Mesodermal cell (in vitro differentiated cells): ENCODE measurements at regions not wholly inside any gene's neighbourhood (a gene's known extent, or its start where the extent isn't known, plus 50 kb on each side); places are given as distances from the start of the nearest gene placed in this dataset.

Experiments used
- H3K27ac ChIP-seq: 2 replicates; pipeline ENCODE4 v1.7.0; 2013; ENCODE audit warnings: mild to moderate bottlenecking, low read depth, low read length, moderate library complexity; ENCODE audit not compliant: severe bottlenecking
- H3K36me3 ChIP-seq: 2 replicates; pipeline ENCODE4 v1.7.1; 2013; ENCODE audit warnings: mild to moderate bottlenecking, low read length, moderate library complexity; ENCODE audit not compliant: control insufficient read depth, insufficient read depth
- H3K4me1 ChIP-seq: one replicate; pipeline ENCODE4 v1.7.1; 2013; ENCODE audit warnings: mild to moderate bottlenecking, low read length; ENCODE audit not compliant: insufficient read depth, control insufficient read depth, poor library complexity, severe bottlenecking
- H3K4me3 ChIP-seq: 2 replicates; pipeline ENCODE4 v1.7.0; 2013; ENCODE audit warnings: low read length, control low read depth, mild to moderate bottlenecking; ENCODE audit not compliant: insufficient read depth, poor library complexity, severe bottlenecking; ENCODE audit errors: extremely low read depth
- H3K9me3 ChIP-seq: 2 replicates; pipeline ENCODE4 v1.7.1; 2013; ENCODE audit warnings: mild to moderate bottlenecking, low read length, moderate library complexity; ENCODE audit not compliant: control insufficient read depth
- WGBS, 2 experiments: methylation state at CpG; one replicate each; pipeline ENCODE4 v1.1.5; 2013; ENCODE audit warnings: missing lambda C conversion rate in 2 of 2; ENCODE audit not compliant: insufficient coverage in 2 of 2; 5-methylcytosine and 5-hydroxymethylcytosine counted together

GRCh38 chr2:217722883-217723472, 279.8 kb downstream of the TNS1 start:
- no peaks in the 10 kb centered on the region for H3K9me3 ChIP-seq
- peaks cover 2% of the 10 kb centered on the region for H3K4me1 ChIP-seq
- H3K4me3 ChIP-seq: no peak overlapping the region
- H3K27ac ChIP-seq: no peak overlapping the region
- 90% methylated on average over 7 to 9 of the region's 9 CpGs for WGBS, 2 experiments
- no peaks in the 10 kb centered on the region for H3K36me3 ChIP-seq

- no peaks in the 10 kb centered on the region for H3K36me3 ChIP-seq
- 96 to 98% methylated on average over 8 to 10 of the region's 10 CpGs for WGBS, 2 experiments
Observed at GRCh38 chr2:217717646-217718045, 285.1 kb downstream of the TNS1 start.

GRCh38 chr2:217715484-217715883, 287.3 kb downstream of the TNS1 start:
- H3K36me3 ChIP-seq: no peaks in the 10 kb centered on the region
- no peaks in the 10 kb centered on the region for H3K9me3 ChIP-seq
- H3K4me1 ChIP-seq: peaks cover 14% of the 10 kb centered on the region
- no peak overlapping the region for H3K4me3 ChIP-seq
- WGBS, 2 experiments: 100% methylated on average over 1 of the region's 1 CpG
- no peak overlapping the region for H3K27ac ChIP-seq

More at GRCh38 chr2:217717646-217718045, 285.1 kb downstream of the TNS1 start:
- H3K27ac ChIP-seq: no peak overlapping the region
- H3K4me1 ChIP-seq: peaks cover 14% of the 10 kb centered on the region
- no peaks in the 10 kb centered on the region for H3K9me3 ChIP-seq
- H3K4me3 ChIP-seq: no peak overlapping the region

GRCh38 chr2:217714287-217714751, 288.5 kb downstream of the TNS1 start:
- 71 to 78% methylated on average over 7 to 8 of the region's 10 CpGs for WGBS, 2 experiments
- Histone ChIP-seq H3K4me1 (peaks cover 23% of the 10 kb centered on the region), H3K9me3 (no peaks in the 10 kb centered on the region), H3K27ac (peak overlapping the region; percentile 85), H3K36me3 (no peaks in the 10 kb centered on the region), H3K4me3 (no peak overlapping the region)

- no peaks in the 10 kb centered on the region for H3K9me3 ChIP-seq
- H3K27ac ChIP-seq: peak overlapping the region; percentile 85
- peaks cover 23% of the 10 kb centered on the region for H3K4me1 ChIP-seq
- no peak overlapping the region for H3K4me3 ChIP-seq
- no peaks in the 10 kb centered on the region for H3K36me3 ChIP-seq
- 44% methylated on average over 14 to 16 of the region's 16 CpGs for WGBS, 2 experiments
Observed at GRCh38 chr2:217713395-217714286, 289.2 kb downstream of the TNS1 start.

GRCh38 chr2:217712431-217712830, 290.4 kb downstream of the TNS1 start:
- 93% methylated on average over 7 of the region's 7 CpGs for WGBS, 2 experiments
- Histone ChIP-seq H3K36me3 (no peaks in the 10 kb centered on the region), H3K9me3 (no peaks in the 10 kb centered on the region), H3K27ac (no peak overlapping the region), H3K4me1 (peaks cover 23% of the 10 kb centered on the region), H3K4me3 (no peak overlapping the region)

GRCh38 chr2:217711188-217711587, 291.6 kb downstream of the TNS1 start:
- WGBS, 2 experiments: 74 to 75% methylated on average over 4 of the region's 4 CpGs
- peaks cover 23% of the 10 kb centered on the region for H3K4me1 ChIP-seq

GRCh38 chr2:217710211-217710765, 292.5 kb downstream of the TNS1 start:
- Histone ChIP-seq H3K9me3 (no peaks in the 10 kb centered on the region), H3K4me1 (peaks cover 23% of the 10 kb centered on the region), H3K36me3 (no peaks in the 10 kb centered on the region), H3K27ac (no peak overlapping the region), H3K4me3 (no peak overlapping the region)
- WGBS, 2 experiments: 82% methylated on average over 1 of the region's 1 CpG; no CpG with 5 or more reads in 1 of the 2 experiments

More at GRCh38 chr2:217711188-217711587, 291.6 kb downstream of the TNS1 start:
- no peaks in the 10 kb centered on the region for H3K9me3 ChIP-seq
- no peak overlapping the region for H3K27ac ChIP-seq
- H3K4me3 ChIP-seq: no peak overlapping the region
- H3K36me3 ChIP-seq: no peaks in the 10 kb centered on the region

GRCh38 chr2:217709478-217710210, 293.2 kb downstream of the TNS1 start:
- H3K27ac ChIP-seq: no peak overlapping the region
- H3K9me3 ChIP-seq: no peaks in the 10 kb centered on the region
- peaks cover 19% of the 10 kb centered on the region for H3K4me1 ChIP-seq
- H3K4me3 ChIP-seq: no peak overlapping the region
- WGBS, 2 experiments: 97 to 100% methylated on average over 2 to 3 of the region's 3 CpGs
- no peaks in the 10 kb centered on the region for H3K36me3 ChIP-seq

GRCh38 chr2:217707131-217707611, 295.6 kb downstream of the TNS1 start:
- H3K9me3 ChIP-seq: no peaks in the 10 kb centered on the region
- no peak overlapping the region for H3K27ac ChIP-seq
- H3K4me3 ChIP-seq: no peak overlapping the region
- H3K36me3 ChIP-seq: no peaks in the 10 kb centered on the region
- WGBS, 2 experiments: 90 to 92% methylated on average over 2 to 4 of the region's 4 CpGs
- H3K4me1 ChIP-seq: peaks cover 9% of the 10 kb centered on the region
